T-helper 2 cell treated with Interferon-gamma antibody and Interleukin-4, amounts not matched to agents 5 μg/mL and 100 μg/mL, for 36 hours (primary cell): ENCODE measurements at regions not wholly inside any gene's neighbourhood (a gene's known extent, or its start where the extent isn't known, plus 50 kb on each side); places are given as distances from the start of the nearest gene placed in this dataset.
A peak's percentile ranks its signal among the peaks of the same experiment; 100 is the strongest.

Experiments used
- DNase-seq: peaks from one replicate; pipeline ENCODE4 v3.0.0; 2021; ENCODE audit warnings: low spot score
- H3K27ac Mint-ChIP-seq: one replicate; pipeline ENCODE4 v1.8.0; 2021; ENCODE audit warnings: mild to moderate bottlenecking, mixed read lengths
- H3K27me3 Mint-ChIP-seq: one replicate; pipeline ENCODE4 v1.8.0; 2021; ENCODE audit warnings: low read depth, mixed read lengths
- H3K36me3 Mint-ChIP-seq: one replicate; pipeline ENCODE4 v1.8.0; 2021; ENCODE audit warnings: low read depth, mixed read lengths
- H3K4me1 Mint-ChIP-seq: one replicate; pipeline ENCODE4 v1.8.0; 2021; ENCODE audit warnings: low read depth, mixed read lengths
- H3K4me3 Mint-ChIP-seq: one replicate; pipeline ENCODE4 v1.8.0; 2022; ENCODE audit warnings: mild to moderate bottlenecking, moderate library complexity, mixed read lengths
- H3K9me3 Mint-ChIP-seq: one replicate; pipeline ENCODE4 v1.8.0; 2021; ENCODE audit warnings: mixed read lengths

- Mint-ChIP-seq H3K9me3 (no peaks in the 10 kb centered on the region), H3K4me3 (no peak overlapping the region), H3K27ac (no peak overlapping the region), H3K4me1 (peaks cover 6% of the 10 kb centered on the region), H3K27me3 (no peaks in the 10 kb centered on the region), H3K36me3 (no peaks in the 10 kb centered on the region)
- DNase-seq = peak; percentile 50
These were observed 329.3 kb upstream of the RPS6KA3 start for GRCh38 chrX:20595928-20596575.

GRCh38 chrX:20594985-20595384 is 328.3 kb upstream of the RPS6KA3 start:
- H3K36me3 Mint-ChIP-seq = no peaks in the 10 kb centered on the region
- H3K4me3 Mint-ChIP-seq = no peak overlapping the region
- no peak for DNase-seq
- H3K27me3 Mint-ChIP-seq = no peaks in the 10 kb centered on the region
- H3K27ac Mint-ChIP-seq = no peak overlapping the region
- peaks cover 6% of the 10 kb centered on the region for H3K4me1 Mint-ChIP-seq
- no peaks in the 10 kb centered on the region for H3K9me3 Mint-ChIP-seq

- Mint-ChIP-seq H3K4me3 (no peak overlapping the region), H3K4me1 (peaks cover 6% of the 10 kb centered on the region), H3K9me3 (no peaks in the 10 kb centered on the region), H3K27ac (no peak overlapping the region), H3K27me3 (no peaks in the 10 kb centered on the region), H3K36me3 (no peaks in the 10 kb centered on the region)
- no peak for DNase-seq
These were observed 327.1 kb upstream of the RPS6KA3 start for GRCh38 chrX:20593836-20594235.

GRCh38 chrX:20593402-20593801 is 326.7 kb upstream of the RPS6KA3 start:
- Mint-ChIP-seq H3K36me3 (no peaks in the 10 kb centered on the region), H3K27ac (no peak overlapping the region), H3K4me1 (peaks cover 6% of the 10 kb centered on the region), H3K4me3 (no peak overlapping the region), H3K27me3 (no peaks in the 10 kb centered on the region), H3K9me3 (no peaks in the 10 kb centered on the region)
- no peak for DNase-seq

GRCh38 chrX:20591246-20591645 is 324.5 kb upstream of the RPS6KA3 start:
- no peaks in the 10 kb centered on the region for H3K27me3 Mint-ChIP-seq
- no peak overlapping the region for H3K27ac Mint-ChIP-seq
- no peak for DNase-seq
- no peak overlapping the region for H3K4me3 Mint-ChIP-seq
- peaks cover 6% of the 10 kb centered on the region for H3K4me1 Mint-ChIP-seq
- no peaks in the 10 kb centered on the region for H3K9me3 Mint-ChIP-seq
- H3K36me3 Mint-ChIP-seq = no peaks in the 10 kb centered on the region

- no peak for DNase-seq
These were observed 319.1 kb upstream of the RPS6KA3 start for GRCh38 chrX:20585782-20586181.

GRCh38 chrX:20571611-20572010 is 304.9 kb upstream of the RPS6KA3 start:
- Mint-ChIP-seq H3K27ac (no peak overlapping the region), H3K4me3 (no peak overlapping the region), H3K36me3 (no peaks in the 10 kb centered on the region), H3K27me3 (no peaks in the 10 kb centered on the region), H3K9me3 (no peaks in the 10 kb centered on the region), H3K4me1 (no peaks in the 10 kb centered on the region)
- DNase-seq = no peak

More at GRCh38 chrX:20585782-20586181, 319.1 kb upstream of the RPS6KA3 start:
- no peaks in the 10 kb centered on the region for H3K4me1 Mint-ChIP-seq
- H3K27me3 Mint-ChIP-seq = no peaks in the 10 kb centered on the region
- H3K9me3 Mint-ChIP-seq = no peaks in the 10 kb centered on the region
- H3K4me3 Mint-ChIP-seq = no peak overlapping the region
- H3K27ac Mint-ChIP-seq = no peak overlapping the region
- H3K36me3 Mint-ChIP-seq = no peaks in the 10 kb centered on the region

GRCh38 chrX:20567108-20567507 is 300.4 kb upstream of the RPS6KA3 start:
- H3K9me3 Mint-ChIP-seq = no peaks in the 10 kb centered on the region
- no peak overlapping the region for H3K4me3 Mint-ChIP-seq
- no peaks in the 10 kb centered on the region for H3K36me3 Mint-ChIP-seq
- DNase-seq = peak; percentile 4
- no peaks in the 10 kb centered on the region for H3K27me3 Mint-ChIP-seq
- H3K27ac Mint-ChIP-seq = no peak overlapping the region
- H3K4me1 Mint-ChIP-seq = no peaks in the 10 kb centered on the region

- H3K4me1 Mint-ChIP-seq = no peaks in the 10 kb centered on the region
- peak; percentile 5 for DNase-seq
- H3K4me3 Mint-ChIP-seq = no peak overlapping the region
- no peaks in the 10 kb centered on the region for H3K27me3 Mint-ChIP-seq
- no peak overlapping the region for H3K27ac Mint-ChIP-seq
- no peaks in the 10 kb centered on the region for H3K9me3 Mint-ChIP-seq
- no peaks in the 10 kb centered on the region for H3K36me3 Mint-ChIP-seq
These were observed 280.9 kb upstream of the RPS6KA3 start for GRCh38 chrX:20547611-20548051.

GRCh38 chrX:20545538-20545937 is 278.8 kb upstream of the RPS6KA3 start:
- H3K36me3 Mint-ChIP-seq = no peaks in the 10 kb centered on the region
- H3K9me3 Mint-ChIP-seq = peaks cover 8% of the 10 kb centered on the region
- H3K27ac Mint-ChIP-seq = no peak overlapping the region
- H3K4me1 Mint-ChIP-seq = no peaks in the 10 kb centered on the region
- no peaks in the 10 kb centered on the region for H3K27me3 Mint-ChIP-seq
- DNase-seq = no peak
- H3K4me3 Mint-ChIP-seq = no peak overlapping the region

GRCh38 chrX:20542072-20542471 is 275.4 kb upstream of the RPS6KA3 start:
- peaks cover 8% of the 10 kb centered on the region for H3K9me3 Mint-ChIP-seq
- H3K36me3 Mint-ChIP-seq = no peaks in the 10 kb centered on the region
- H3K27ac Mint-ChIP-seq = no peak overlapping the region
- H3K27me3 Mint-ChIP-seq = no peaks in the 10 kb centered on the region
- H3K4me3 Mint-ChIP-seq = no peak overlapping the region
- H3K4me1 Mint-ChIP-seq = no peaks in the 10 kb centered on the region
- DNase-seq = no peak

- no peaks in the 10 kb centered on the region for H3K4me1 Mint-ChIP-seq
- no peak overlapping the region for H3K27ac Mint-ChIP-seq
- H3K36me3 Mint-ChIP-seq = no peaks in the 10 kb centered on the region
- DNase-seq = no peak
- peaks cover 12% of the 10 kb centered on the region for H3K27me3 Mint-ChIP-seq
- no peak overlapping the region for H3K4me3 Mint-ChIP-seq
- H3K9me3 Mint-ChIP-seq = peaks cover 8% of the 10 kb centered on the region
These were observed 272.3 kb upstream of the RPS6KA3 start for GRCh38 chrX:20538974-20539373.

- H3K36me3 Mint-ChIP-seq = no peaks in the 10 kb centered on the region
- H3K27me3 Mint-ChIP-seq = peaks cover 68% of the 10 kb centered on the region
- H3K4me3 Mint-ChIP-seq = no peak overlapping the region
- no peak for DNase-seq
- H3K27ac Mint-ChIP-seq = no peak overlapping the region
- no peaks in the 10 kb centered on the region for H3K9me3 Mint-ChIP-seq
- H3K4me1 Mint-ChIP-seq = peaks cover 3% of the 10 kb centered on the region
These were observed 265.0 kb upstream of the RPS6KA3 start for GRCh38 chrX:20531667-20532066.

GRCh38 chrX:20530406-20530921 is 263.8 kb upstream of the RPS6KA3 start:
- peaks cover 66% of the 10 kb centered on the region for H3K27me3 Mint-ChIP-seq
- H3K27ac Mint-ChIP-seq = no peak overlapping the region
- H3K4me3 Mint-ChIP-seq = no peak overlapping the region
- H3K9me3 Mint-ChIP-seq = no peaks in the 10 kb centered on the region
- DNase-seq = peak; percentile 16
- H3K4me1 Mint-ChIP-seq = peaks cover 3% of the 10 kb centered on the region
- no peaks in the 10 kb centered on the region for H3K36me3 Mint-ChIP-seq

- Mint-ChIP-seq H3K27ac (no peak overlapping the region), H3K4me1 (peaks cover 3% of the 10 kb centered on the region), H3K4me3 (no peak overlapping the region), H3K9me3 (no peaks in the 10 kb centered on the region), H3K36me3 (no peaks in the 10 kb centered on the region), H3K27me3 (peaks cover 65% of the 10 kb centered on the region)
- DNase-seq = no peak
These were observed 263.0 kb upstream of the RPS6KA3 start for GRCh38 chrX:20529711-20530110.
